ENCODE measurements at regions not wholly inside any gene's neighbourhood (a gene's known extent, or its start where the extent isn't known, plus 50 kb on each side); places are given as distances from the start of the nearest gene placed in this dataset.

- no peak for DNase-seq
These were observed 1004.1 kb upstream of the PCDH9 start for GRCh38 chr13:68234274-68234673.

- DNase-seq = no peak
These were observed 1002.4 kb upstream of the PCDH9 start for GRCh38 chr13:68232351-68233130.

GRCh38 chr13:68214691-68215415, 984.7 kb upstream of the PCDH9 start:
- DNase-seq = no peak

- DNase-seq = no peak
These were observed 969.1 kb upstream of the PCDH9 start for GRCh38 chr13:68199271-68199670.

GRCh38 chr13:68190818-68191217, 960.7 kb upstream of the PCDH9 start:
- DNase-seq = no peak

- no peak for DNase-seq
These were observed 955.5 kb upstream of the PCDH9 start for GRCh38 chr13:68185444-68186141.

GRCh38 chr13:68176475-68176874, 946.3 kb upstream of the PCDH9 start:
- DNase-seq = no peak

GRCh38 chr13:68174893-68175292, 944.8 kb upstream of the PCDH9 start:
- DNase-seq = no peak

GRCh38 chr13:68173111-68173510, 943.0 kb upstream of the PCDH9 start:
- DNase-seq = no peak

- no peak for DNase-seq
These were observed 940.8 kb upstream of the PCDH9 start for GRCh38 chr13:68170961-68171360.

GRCh38 chr13:68168448-68168847, 938.3 kb upstream of the PCDH9 start:
- DNase-seq = no peak

GRCh38 chr13:68160466-68160865, 930.3 kb upstream of the PCDH9 start:
- DNase-seq = no peak

GRCh38 chr13:68152414-68152813, 922.3 kb upstream of the PCDH9 start:
- no peak for DNase-seq

- DNase-seq = no peak
These were observed 915.7 kb upstream of the PCDH9 start for GRCh38 chr13:68145852-68146251.

- DNase-seq = no peak
These were observed 898.3 kb upstream of the PCDH9 start for GRCh38 chr13:68128297-68128915.

- no peak for DNase-seq
These were observed 894.9 kb upstream of the PCDH9 start for GRCh38 chr13:68125087-68125480.

- no peak for DNase-seq
These were observed 894.4 kb upstream of the PCDH9 start for GRCh38 chr13:68124437-68125086.

- DNase-seq = no peak
These were observed 880.1 kb upstream of the PCDH9 start for GRCh38 chr13:68110178-68110768.

- DNase-seq = no peak
These were observed 877.5 kb upstream of the PCDH9 start for GRCh38 chr13:68107667-68108066.

- DNase-seq = no peak
These were observed 869.5 kb upstream of the PCDH9 start for GRCh38 chr13:68099631-68100030.

GRCh38 chr13:68081061-68081460, 850.9 kb upstream of the PCDH9 start:
- no peak for DNase-seq

GRCh38 chr13:68078874-68079273, 848.7 kb upstream of the PCDH9 start:
- DNase-seq = no peak

All from DMS79 (cell line).